ENCODE measurements at regions not wholly inside any gene's neighbourhood (a gene's known extent, or its start where the extent isn't known, plus 50 kb on each side); places are given as distances from the start of the nearest gene placed in this dataset.

GRCh38 chr2:19478409-19478808 is 120.0 kb upstream of the OSR1 start:
- no peak for TF ChIP-seq EZH2phosphoT487 (IDR thresholded peaks at IDR 0.05; ENCODE audit: borderline replicate concordance, low read length)
- no peak for TF ChIP-seq CTCF (conservative IDR thresholded peaks at IDR 0.05; ENCODE audit: low read depth, low read length)
- TF ChIP-seq EZH2 (IDR thresholded peaks at IDR 0.05; ENCODE audit: low read length, unreplicated experiment): no peak
- no TSS peak for BruUV-seq (replicated peaks)
- POLR2A ChIA-PET (ENCODE audit: unreplicated experiment): no interaction called here
- H2AFZ ChIP-seq (ENCODE audit: low read length): no peak overlapping the region
- H3K9me3 ChIP-seq (ENCODE audit: low read length): no peaks in the 10 kb centered on the region
- DNase-seq (peak; percentile 52), ATAC-seq (peak; percentile 84)
- 0 out of 2 replicates have a peak overlapping the region, but pooled peaks have one; percentile 10 for H3K27ac ChIP-seq (ENCODE audit: low read length)
- H3F3A ChIP-seq (ENCODE audit: low read length, unreplicated experiment): no peaks in the 10 kb centered on the region
- H3K4me3 ChIP-seq (ENCODE audit: low read length): no peak overlapping the region
- no peaks in the 10 kb centered on the region for H3K79me2 ChIP-seq (ENCODE audit: low read length)
- no peaks in the 10 kb centered on the region for H4K20me1 ChIP-seq (ENCODE audit: low read length)
- intact Hi-C loops (cut with micrococcal nuclease): loop anchor here (2.0 to 10.0 kb wide), 2 partner anchors 62 to 186 kb away; no protein-coding TSS in a partner anchor
- H3K9me2 ChIP-seq (replicated peaks; ENCODE audit: low read length): no peaks in the 10 kb centered on the region
- H3K36me3 ChIP-seq (ENCODE audit: low read depth, low read length): no peaks in the 10 kb centered on the region
- no peaks in the 10 kb centered on the region for H3K27me3 ChIP-seq (ENCODE audit: low read length)
- peaks cover 16% of the 10 kb centered on the region for H3K4me1 ChIP-seq (ENCODE audit: insufficient read depth, low read length)
- CTCF ChIA-PET: interaction anchor here (0.7 kb wide), 1 partner anchor 134 kb away, joined by 3 read pairs; no protein-coding TSS in a partner anchor
- H3K4me2 ChIP-seq (ENCODE audit: low read length): peak overlapping the region; percentile 31
- no peak overlapping the region for H3K9ac ChIP-seq (ENCODE audit: low read length)

GRCh38 chr2:19476327-19476726 is 117.9 kb upstream of the OSR1 start:
- H3K79me2 ChIP-seq (ENCODE audit: low read length): no peaks in the 10 kb centered on the region
- H3K9me3 ChIP-seq (ENCODE audit: low read length): no peaks in the 10 kb centered on the region
- H3K9me2 ChIP-seq (replicated peaks; ENCODE audit: low read length): no peaks in the 10 kb centered on the region
- intact Hi-C loops (cut with micrococcal nuclease): loop anchor here (10.0 kb wide), 1 partner anchor 188 kb away; no protein-coding TSS in a partner anchor
- CTCF ChIA-PET: no interaction called here
- POLR2A ChIA-PET (ENCODE audit: unreplicated experiment): no interaction called here
- H3F3A ChIP-seq (ENCODE audit: low read length, unreplicated experiment): no peaks in the 10 kb centered on the region
- H3K27me3 ChIP-seq (ENCODE audit: low read length): no peaks in the 10 kb centered on the region
- H2AFZ ChIP-seq (ENCODE audit: low read length): no peak overlapping the region
- no peaks in the 10 kb centered on the region for H4K20me1 ChIP-seq (ENCODE audit: low read length)
- H3K9ac ChIP-seq (ENCODE audit: low read length): no peak overlapping the region
- no peak overlapping the region for H3K27ac ChIP-seq (ENCODE audit: low read length)
- no peak overlapping the region for H3K4me3 ChIP-seq (ENCODE audit: low read length)
- no peak for DNase-seq
- H3K4me1 ChIP-seq (ENCODE audit: insufficient read depth, low read length): peaks cover 16% of the 10 kb centered on the region
- no peak for TF ChIP-seq EZH2phosphoT487 (IDR thresholded peaks at IDR 0.05; ENCODE audit: borderline replicate concordance, low read length)
- no peak for TF ChIP-seq EZH2 (IDR thresholded peaks at IDR 0.05; ENCODE audit: low read length, unreplicated experiment)
- no peak for TF ChIP-seq CTCF (conservative IDR thresholded peaks at IDR 0.05; ENCODE audit: low read depth, low read length)
- no peak overlapping the region for H3K4me2 ChIP-seq (ENCODE audit: low read length)
- no peaks in the 10 kb centered on the region for H3K36me3 ChIP-seq (ENCODE audit: low read depth, low read length)
- ATAC-seq: no peak
- no TSS peak for BruUV-seq (replicated peaks)

GRCh38 chr2:19474128-19474527 is 115.7 kb upstream of the OSR1 start:
- no peaks in the 10 kb centered on the region for H3K79me2 ChIP-seq (ENCODE audit: low read length)
- no peaks in the 10 kb centered on the region for H3K9me3 ChIP-seq (ENCODE audit: low read length)
- intact Hi-C loops (cut with micrococcal nuclease): loop anchor here (10.0 kb wide), 1 partner anchor 191 kb away; no protein-coding TSS in a partner anchor
- 0 out of 2 replicates have a peak overlapping the region, but pooled peaks have one; percentile 3 for H2AFZ ChIP-seq (ENCODE audit: low read length)
- POLR2A ChIA-PET (ENCODE audit: unreplicated experiment): no interaction called here
- no TSS peak for BruUV-seq (replicated peaks)
- ATAC-seq: no peak
- DNase-seq: peak; percentile 60
- no peak overlapping the region for H3K9ac ChIP-seq (ENCODE audit: low read length)
- H3K27ac ChIP-seq (ENCODE audit: low read length): no peak overlapping the region
- CTCF ChIA-PET: no interaction called here
- no peaks in the 10 kb centered on the region for H3F3A ChIP-seq (ENCODE audit: low read length, unreplicated experiment)
- no peak for TF ChIP-seq EZH2 (IDR thresholded peaks at IDR 0.05; ENCODE audit: low read length, unreplicated experiment)
- TF ChIP-seq CTCF (conservative IDR thresholded peaks at IDR 0.05; ENCODE audit: low read depth, low read length): no peak
- TF ChIP-seq EZH2phosphoT487 (IDR thresholded peaks at IDR 0.05; ENCODE audit: borderline replicate concordance, low read length): no peak
- no peaks in the 10 kb centered on the region for H4K20me1 ChIP-seq (ENCODE audit: low read length)
- no peak overlapping the region for H3K4me3 ChIP-seq (ENCODE audit: low read length)
- H3K36me3 ChIP-seq (ENCODE audit: low read depth, low read length): no peaks in the 10 kb centered on the region
- H3K27me3 ChIP-seq (ENCODE audit: low read length): no peaks in the 10 kb centered on the region
- no peaks in the 10 kb centered on the region for H3K9me2 ChIP-seq (replicated peaks; ENCODE audit: low read length)
- H3K4me1 ChIP-seq (ENCODE audit: insufficient read depth, low read length): peaks cover 12% of the 10 kb centered on the region
- no peak overlapping the region for H3K4me2 ChIP-seq (ENCODE audit: low read length)

All from PC-3 (cell line).